ENCODE measurements at regions not wholly inside any gene's neighbourhood (a gene's known extent, or its start where the extent isn't known, plus 50 kb on each side); places are given as distances from the start of the nearest gene placed in this dataset.

DNA sequence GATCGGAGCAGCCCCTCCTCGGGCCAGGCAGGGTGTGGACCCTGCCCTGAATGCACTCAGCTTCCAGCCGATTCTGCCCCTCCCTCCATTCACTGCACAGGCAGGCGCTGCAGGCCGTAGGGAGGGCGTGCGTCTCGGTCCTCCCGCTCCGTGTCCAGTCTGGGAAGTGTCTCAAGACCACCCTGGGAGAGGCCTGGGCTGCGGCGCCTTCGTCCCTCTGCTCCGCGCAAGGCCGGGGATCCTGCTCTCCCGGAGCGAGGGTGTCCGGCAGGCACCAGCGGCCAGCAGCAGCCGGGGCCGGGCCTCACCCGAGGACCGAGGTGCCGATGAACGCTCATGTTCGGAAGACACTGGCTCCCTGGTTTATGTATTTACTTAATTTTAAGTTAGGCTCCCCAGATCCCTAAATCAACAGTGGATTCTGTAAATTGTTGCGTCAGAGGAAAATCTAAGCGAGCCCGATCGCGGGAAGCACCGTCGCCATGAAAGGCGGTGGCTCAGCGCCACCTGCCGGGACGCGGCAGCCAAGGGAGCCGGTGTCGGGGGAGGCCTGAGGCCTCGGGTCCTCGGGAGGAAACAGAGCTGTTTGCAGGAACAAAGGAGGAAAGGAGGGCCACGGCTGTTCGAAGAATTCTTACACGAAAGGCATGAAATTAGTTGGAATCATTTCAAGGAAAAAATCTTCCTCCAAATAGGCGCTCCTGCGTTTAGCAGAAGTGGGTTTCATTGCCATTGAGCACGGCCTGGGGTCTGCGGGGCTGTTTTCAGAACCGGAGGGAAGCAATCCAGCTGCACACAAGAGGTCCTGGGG is 195.3 kb downstream of the BRD1 start:
- TF ChIP-seq, protein P1, sequence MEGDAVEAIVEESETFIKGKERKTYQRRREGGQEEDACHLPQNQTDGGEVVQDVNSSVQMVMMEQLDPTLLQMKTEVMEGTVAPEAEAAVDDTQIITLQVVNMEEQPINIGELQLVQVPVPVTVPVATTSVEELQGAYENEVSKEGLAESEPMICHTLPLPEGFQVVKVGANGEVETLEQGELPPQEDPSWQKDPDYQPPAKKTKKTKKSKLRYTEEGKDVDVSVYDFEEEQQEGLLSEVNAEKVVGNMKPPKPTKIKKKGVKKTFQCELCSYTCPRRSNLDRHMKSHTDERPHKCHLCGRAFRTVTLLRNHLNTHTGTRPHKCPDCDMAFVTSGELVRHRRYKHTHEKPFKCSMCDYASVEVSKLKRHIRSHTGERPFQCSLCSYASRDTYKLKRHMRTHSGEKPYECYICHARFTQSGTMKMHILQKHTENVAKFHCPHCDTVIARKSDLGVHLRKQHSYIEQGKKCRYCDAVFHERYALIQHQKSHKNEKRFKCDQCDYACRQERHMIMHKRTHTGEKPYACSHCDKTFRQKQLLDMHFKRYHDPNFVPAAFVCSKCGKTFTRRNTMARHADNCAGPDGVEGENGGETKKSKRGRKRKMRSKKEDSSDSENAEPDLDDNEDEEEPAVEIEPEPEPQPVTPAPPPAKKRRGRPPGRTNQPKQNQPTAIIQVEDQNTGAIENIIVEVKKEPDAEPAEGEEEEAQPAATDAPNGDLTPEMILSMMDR (IDR thresholded peaks at IDR 0.05; ENCODE audit: low read depth, low read length, poor library complexity, severe bottlenecking), result no peak
- no peak for TF ChIP-seq EZH2phosphoT487 (IDR thresholded peaks at IDR 0.05; ENCODE audit: borderline replicate concordance, low read length)
